H9 (cell line): ENCODE measurements at regions not wholly inside any gene's neighbourhood (a gene's known extent, or its start where the extent isn't known, plus 50 kb on each side); places are given as distances from the start of the nearest gene placed in this dataset.

Experiments
- DNase-seq: peaks from one replicate; pipeline ENCODE4 v3.0.0-alpha.2; 2017
- H2AFZ ChIP-seq: one replicate; pipeline ENCODE4 v1.6.1; 2013; ENCODE audit warnings: mild to moderate bottlenecking, low read length, control low read depth, moderate library complexity
- H2AK5ac ChIP-seq: 2 replicates; pipeline ENCODE4 v1.6.1; 2013; ENCODE audit warnings: low read length, control low read depth, mixed read lengths; ENCODE audit not compliant: insufficient read length
- H2BK120ac ChIP-seq: one replicate; pipeline ENCODE4 v1.6.1; 2013; ENCODE audit warnings: low read depth, mild to moderate bottlenecking, low read length, control low read depth, inconsistent platforms; ENCODE audit not compliant: poor library complexity, severe bottlenecking
- H2BK12ac ChIP-seq: 2 replicates; pipeline ENCODE4 v1.6.1; 2013; ENCODE audit warnings: low read length, control low read depth, mixed read lengths, low read depth; ENCODE audit not compliant: insufficient read length
- H2BK15ac ChIP-seq: 2 replicates; pipeline ENCODE4 v1.6.1; 2013; ENCODE audit warnings: low read depth, low read length, control low read depth
- H2BK20ac ChIP-seq: one replicate; pipeline ENCODE4 v1.6.1; 2013; ENCODE audit warnings: low read depth, mild to moderate bottlenecking, low read length, control low read depth, inconsistent platforms; ENCODE audit not compliant: poor library complexity, severe bottlenecking
- H2BK5ac ChIP-seq: 2 replicates; pipeline ENCODE4 v1.6.1; 2013; ENCODE audit warnings: low read length, control low read depth, mixed read lengths; ENCODE audit not compliant: insufficient read length
- H3K14ac ChIP-seq: 2 replicates; pipeline ENCODE4 v1.6.1; 2013; ENCODE audit warnings: low read length, control low read depth; ENCODE audit not compliant: insufficient read depth
- H3K18ac ChIP-seq: 2 replicates; pipeline ENCODE4 v1.6.1; 2013; ENCODE audit warnings: low read depth, mild to moderate bottlenecking, mixed read lengths, low read length, control low read depth; ENCODE audit not compliant: insufficient read length
- H3K23ac ChIP-seq: 2 replicates; pipeline ENCODE4 v1.6.1; 2013; ENCODE audit warnings: low read length, control low read depth, mixed read lengths, low read depth; ENCODE audit not compliant: insufficient read length
- H3K23me2 ChIP-seq: 2 replicates; pipeline ENCODE4 v1.6.1; 2013; ENCODE audit warnings: low read depth, mild to moderate bottlenecking, mixed read lengths, low read length, control low read depth; ENCODE audit not compliant: insufficient read length, poor library complexity, severe bottlenecking
- H3K27ac ChIP-seq: 2 replicates; pipeline ENCODE4 v1.5.1; 2013; ENCODE audit warnings: low read length, control low read depth, mixed read lengths, low read depth; ENCODE audit not compliant: insufficient read length
- H3K27me3 ChIP-seq: 2 replicates; pipeline ENCODE4 v1.6.1; 2013; ENCODE audit warnings: low read length, control low read depth, inconsistent platforms; ENCODE audit not compliant: insufficient read depth
- H3K4ac ChIP-seq: 2 replicates; pipeline ENCODE4 v1.6.1; 2013; ENCODE audit warnings: low read depth, mild to moderate bottlenecking, control low read depth, inconsistent platforms, low read length, moderate library complexity
- H3K4me1 ChIP-seq: 2 replicates; pipeline ENCODE4 v1.6.1; 2013; ENCODE audit warnings: low read length, control low read depth, inconsistent platforms; ENCODE audit not compliant: insufficient read depth
- H3K4me2 ChIP-seq: 2 replicates; pipeline ENCODE4 v1.6.1; 2013; ENCODE audit warnings: low read length, control low read depth, mixed read lengths; ENCODE audit not compliant: insufficient read length, insufficient read depth
- H3K56ac ChIP-seq: 2 replicates; pipeline ENCODE4 v1.6.1; 2013; ENCODE audit warnings: low read depth, mild to moderate bottlenecking, mixed read lengths, low read length, control low read depth; ENCODE audit not compliant: insufficient read length
- H3K79me1 ChIP-seq: 2 replicates; pipeline ENCODE4 v1.6.1; 2013; ENCODE audit warnings: low read depth, mild to moderate bottlenecking, moderate library complexity, low read length, control low read depth, inconsistent platforms; ENCODE audit not compliant: insufficient read depth, poor library complexity, severe bottlenecking
- H3K79me2 ChIP-seq: 2 replicates; pipeline ENCODE4 v1.6.1; 2013; ENCODE audit warnings: low read length, control low read depth, inconsistent platforms; ENCODE audit not compliant: insufficient read depth
- H3K9ac ChIP-seq: 2 replicates; pipeline ENCODE4 v1.6.1; 2013; ENCODE audit warnings: low read length, control low read depth, mixed read lengths; ENCODE audit not compliant: insufficient read length; ENCODE audit errors: extremely low read depth
- H3K9me3 ChIP-seq: one replicate; pipeline ENCODE4 v1.6.1; 2013; ENCODE audit warnings: low read depth, low read length, inconsistent platforms; ENCODE audit not compliant: control insufficient read depth
- H3T11ph ChIP-seq: one replicate; pipeline ENCODE4 v1.6.1; 2013; ENCODE audit warnings: mild to moderate bottlenecking, low read length, control low read depth, inconsistent platforms
- H4K20me1 ChIP-seq: one replicate; pipeline ENCODE4 v1.6.1; 2013; ENCODE audit not compliant: control insufficient read depth, insufficient read length, insufficient read depth
- H4K5ac ChIP-seq: 2 replicates; pipeline ENCODE4 v1.6.1; 2013; ENCODE audit warnings: low read depth, mild to moderate bottlenecking, mixed read lengths, low read length, control low read depth; ENCODE audit not compliant: insufficient read length
- H4K8ac ChIP-seq: replicated peaks from 2 replicates; pipeline ENCODE4 v1.6.1; 2013; ENCODE audit warnings: low read length, control low read depth, mixed read lengths, low read depth; ENCODE audit not compliant: insufficient read length
- H4K91ac ChIP-seq: 2 replicates; pipeline ENCODE4 v1.6.1; 2013; ENCODE audit warnings: low read depth, mild to moderate bottlenecking, moderate library complexity, mixed read lengths, low read length, control low read depth; ENCODE audit not compliant: insufficient read length
- H3K27ac Mint-ChIP-seq, 3 experiments: 2 replicates in 2 of 3; 3 replicates in 1 of 3; pipeline ENCODE4 v1.8.0; 2020 to 2021; ENCODE audit warnings: mixed read lengths in 3 of 3, mild to moderate bottlenecking in 1 of 3, moderate library complexity in 1 of 3
- H3K27me3 Mint-ChIP-seq: 2 replicates; pipeline ENCODE4 v1.8.0; 2021; ENCODE audit warnings: low read depth, mild to moderate bottlenecking, moderate library complexity, mixed read lengths
- H3K36me3 Mint-ChIP-seq, 3 experiments: 2 replicates in 2 of 3; 3 replicates in 1 of 3; pipeline ENCODE4 v1.8.0; 2020 to 2021; ENCODE audit warnings: low read depth in 3 of 3, mixed read lengths in 3 of 3; ENCODE audit not compliant: insufficient read depth in 1 of 3
- H3K4me1 Mint-ChIP-seq, 2 experiments: 2 replicates each; pipeline ENCODE4 v1.8.0; 2020; ENCODE audit warnings: mixed read lengths in 2 of 2
- H3K4me3 Mint-ChIP-seq, 2 experiments: 2 replicates in 1 of 2; 3 replicates in 1 of 2; pipeline ENCODE4 v1.8.0; 2020 to 2021; ENCODE audit warnings: mild to moderate bottlenecking in 2 of 2, mixed read lengths in 2 of 2, moderate library complexity in 1 of 2
- H3K9me3 Mint-ChIP-seq, 2 experiments: 2 replicates in 1 of 2; 3 replicates in 1 of 2; pipeline ENCODE4 v1.8.0; 2020; ENCODE audit warnings: mild to moderate bottlenecking in 2 of 2, mixed read lengths in 2 of 2, moderate library complexity in 1 of 2
- CTCF ChIP-seq: fragments of 200-600 bp; sonication (generic); conservative IDR thresholded peaks from 3 replicates; pipeline ENCODE4 v1.8.0; 2021; ENCODE audit warnings: antibody characterized with exemption, mild to moderate bottlenecking
- WGBS: extraction: QIAGEN DNeasy Blood & Tissue Kit; methylation state at CpG from one replicate; pipeline ENCODE4 v1.1.7; 2013; ENCODE audit warnings: missing lambda C conversion rate, low lambda C conversion rate, mixed read lengths; ENCODE audit not compliant: insufficient read length; ENCODE audit errors: extremely low coverage; 5-methylcytosine and 5-hydroxymethylcytosine counted together

GRCh38 chr14:31920989-31921650, 156.0 kb upstream of the ARHGAP5 start:
- TF ChIP-seq CTCF = no peak
- WGBS = no CpG with 5 or more reads among the region's 5 CpGs

More at GRCh38 chr14:31920989-31921650, 156.0 kb upstream of the ARHGAP5 start:
- H3K27me3 ChIP-seq = no peaks in the 10 kb centered on the region
- no peak overlapping the region for H3K4me2 ChIP-seq
- no peak overlapping the region for H3K4ac ChIP-seq
- no peak overlapping the region for H4K5ac ChIP-seq
- no peaks in the 10 kb centered on the region for H3K4me1 ChIP-seq
- no peak overlapping the region for H4K8ac ChIP-seq
- no peak overlapping the region for H3K27ac Mint-ChIP-seq
- no peak overlapping the region for H2BK20ac ChIP-seq
- DNase-seq = no peak
- no peaks in the 10 kb centered on the region for H3K23me2 ChIP-seq
- H2AK5ac ChIP-seq = no peak overlapping the region
- H2BK120ac ChIP-seq = no peak overlapping the region
- no peaks in the 10 kb centered on the region for H3K27me3 Mint-ChIP-seq
- H3T11ph ChIP-seq = no peak overlapping the region
- no peaks in the 10 kb centered on the region for H3K36me3 Mint-ChIP-seq
- H3K4me3 Mint-ChIP-seq = no peak overlapping the region
- no peaks in the 10 kb centered on the region for H3K9me3 Mint-ChIP-seq
- H3K9me3 ChIP-seq = no peaks in the 10 kb centered on the region
- H3K18ac ChIP-seq = no peak overlapping the region
- H3K9ac ChIP-seq = no peak overlapping the region
- no peaks in the 10 kb centered on the region for H4K20me1 ChIP-seq
- no peak overlapping the region for H2BK12ac ChIP-seq
- H2BK5ac ChIP-seq = no peak overlapping the region
- no peak overlapping the region for H3K14ac ChIP-seq
- no peaks in the 10 kb centered on the region for H3K79me2 ChIP-seq
- no peak overlapping the region for H3K27ac ChIP-seq
- 0 out of 4 replicates have a peak, but pooled peaks cover 0 to 2% of the 10 kb centered on the region in 2 experiments for H3K4me1 Mint-ChIP-seq
- H2AFZ ChIP-seq = no peak overlapping the region
- H2BK15ac ChIP-seq = no peak overlapping the region
- H3K23ac ChIP-seq = no peak overlapping the region
- no peaks in the 10 kb centered on the region for H3K79me1 ChIP-seq
- H3K56ac ChIP-seq = no peak overlapping the region
- H4K91ac ChIP-seq = no peak overlapping the region
